ENCODE measurements at regions not wholly inside any gene's neighbourhood (a gene's known extent, or its start where the extent isn't known, plus 50 kb on each side); places are given as distances from the start of the nearest gene placed in this dataset.

DNA sequence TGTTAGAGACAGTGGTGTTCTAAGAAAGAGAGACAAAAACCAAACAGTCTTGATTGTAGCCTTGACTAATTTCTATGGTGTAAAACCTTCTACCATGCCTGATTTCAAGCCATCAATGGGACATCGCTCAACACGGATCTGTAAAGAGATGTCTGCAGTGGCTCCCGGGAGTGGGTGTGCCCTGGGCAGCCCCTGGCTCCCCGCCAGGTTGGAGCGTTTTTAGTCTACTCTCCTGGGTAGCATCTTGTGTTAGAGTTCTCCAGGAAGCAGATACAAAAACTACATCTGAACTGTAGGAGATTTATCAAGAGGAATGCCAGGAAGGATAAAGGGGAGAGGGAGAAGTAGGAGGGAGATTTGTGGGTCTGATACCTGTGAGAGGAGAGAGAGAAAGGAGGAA, 1212.9 kb downstream of the BCL11B start:
- Histone ChIP-seq H2AFZ (ENCODE audit: low read depth, low read length) (no peak overlapping the region), H3K9ac (ENCODE audit: low read length) (no peak overlapping the region), H3K36me3 (ENCODE audit: insufficient read depth, low read length) (no peaks in the 10 kb centered on the region), H3K4me2 (ENCODE audit: low read length) (no peak overlapping the region), H3K9me3 (ENCODE audit: insufficient read depth, low read depth, low read length) (no peaks in the 10 kb centered on the region), H3K27ac (ENCODE audit: low read depth, low read length) (no peak overlapping the region), H3K4me1 (ENCODE audit: insufficient read depth, low read length) (no peaks in the 10 kb centered on the region), H4K20me1 (ENCODE audit: insufficient read depth, low read length) (no peaks in the 10 kb centered on the region), H3K4me3 (ENCODE audit: insufficient read depth, low read depth, low read length) (no peak overlapping the region), H3K79me2 (ENCODE audit: insufficient read depth, low read length) (no peaks in the 10 kb centered on the region), H3K27me3 (ENCODE audit: insufficient read depth, low read length) (no peaks in the 10 kb centered on the region)
- DNase-seq (ENCODE audit: low read depth) (no peak), FAIRE-seq (no peak)
- peaks cover 21% of the 10 kb centered on the region for H3K27me3 Mint-ChIP-seq (ENCODE audit: low read depth, unreplicated experiment)
- H3K27ac Mint-ChIP-seq (ENCODE audit: unreplicated experiment) = no peak overlapping the region
- H3K36me3 Mint-ChIP-seq (ENCODE audit: low read depth, unreplicated experiment) = no peaks in the 10 kb centered on the region
- TF ChIP-seq CTCF (IDR thresholded peaks at IDR 0.05; ENCODE audit: insufficient read depth, low read depth, low read length) (no peak), EZH2 (IDR thresholded peaks at IDR 0.05; ENCODE audit: insufficient read depth, low read length) (no peak)
- no peaks in the 10 kb centered on the region for H3K4me1 Mint-ChIP-seq (ENCODE audit: low read depth, unreplicated experiment)
- no peak overlapping the region for H3K4me3 Mint-ChIP-seq (ENCODE audit: unreplicated experiment)
- H3K9me3 Mint-ChIP-seq (ENCODE audit: unreplicated experiment) = no peaks in the 10 kb centered on the region

DNA sequence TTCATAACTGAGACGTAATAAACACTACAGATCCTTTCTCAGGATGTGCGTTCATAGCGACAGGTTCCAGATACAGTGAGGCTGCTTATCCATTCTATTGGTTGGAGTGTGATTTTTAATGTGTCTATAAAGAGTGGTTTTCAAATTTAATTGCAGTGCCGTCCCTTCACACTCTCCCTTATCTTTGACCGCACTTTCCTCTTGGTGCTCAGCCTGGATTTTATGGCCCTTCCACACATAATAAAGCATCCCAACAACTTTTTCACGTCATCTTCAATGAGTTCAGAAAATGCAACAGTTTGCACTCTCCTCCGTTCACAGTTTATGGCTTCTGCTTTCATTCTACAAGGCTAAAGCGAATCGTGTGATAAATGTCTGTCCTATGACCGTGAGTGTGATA, 1209.9 kb downstream of the BCL11B start:
- H3K9ac ChIP-seq (ENCODE audit: low read length) = no peak overlapping the region
- H3K27me3 Mint-ChIP-seq (ENCODE audit: low read depth, unreplicated experiment) = peaks cover 22% of the 10 kb centered on the region
- H3K9me3 ChIP-seq (ENCODE audit: insufficient read depth, low read depth, low read length) = no peaks in the 10 kb centered on the region
- H3K9me3 Mint-ChIP-seq (ENCODE audit: unreplicated experiment) = no peaks in the 10 kb centered on the region
- FAIRE-seq (no peak), DNase-seq (ENCODE audit: low read depth) (no peak)
- H3K4me3 ChIP-seq (ENCODE audit: insufficient read depth, low read depth, low read length) = no peak overlapping the region
- no peak overlapping the region for H3K27ac Mint-ChIP-seq (ENCODE audit: unreplicated experiment)
- H2AFZ ChIP-seq (ENCODE audit: low read depth, low read length) = no peak overlapping the region
- H3K27ac ChIP-seq (ENCODE audit: low read depth, low read length) = no peak overlapping the region
- H3K4me1 Mint-ChIP-seq (ENCODE audit: low read depth, unreplicated experiment) = no peaks in the 10 kb centered on the region
- H3K79me2 ChIP-seq (ENCODE audit: insufficient read depth, low read length) = no peaks in the 10 kb centered on the region
- H4K20me1 ChIP-seq (ENCODE audit: insufficient read depth, low read length) = no peaks in the 10 kb centered on the region
- no peaks in the 10 kb centered on the region for H3K4me1 ChIP-seq (ENCODE audit: insufficient read depth, low read length)
- no peaks in the 10 kb centered on the region for H3K36me3 ChIP-seq (ENCODE audit: insufficient read depth, low read length)
- H3K4me2 ChIP-seq (ENCODE audit: low read length) = no peak overlapping the region
- TF ChIP-seq CTCF (IDR thresholded peaks at IDR 0.05; ENCODE audit: insufficient read depth, low read depth, low read length) (no peak), EZH2 (IDR thresholded peaks at IDR 0.05; ENCODE audit: insufficient read depth, low read length) (no peak)
- no peaks in the 10 kb centered on the region for H3K36me3 Mint-ChIP-seq (ENCODE audit: low read depth, unreplicated experiment)
- no peak overlapping the region for H3K4me3 Mint-ChIP-seq (ENCODE audit: unreplicated experiment)
- no peaks in the 10 kb centered on the region for H3K27me3 ChIP-seq (ENCODE audit: insufficient read depth, low read length)

DNA sequence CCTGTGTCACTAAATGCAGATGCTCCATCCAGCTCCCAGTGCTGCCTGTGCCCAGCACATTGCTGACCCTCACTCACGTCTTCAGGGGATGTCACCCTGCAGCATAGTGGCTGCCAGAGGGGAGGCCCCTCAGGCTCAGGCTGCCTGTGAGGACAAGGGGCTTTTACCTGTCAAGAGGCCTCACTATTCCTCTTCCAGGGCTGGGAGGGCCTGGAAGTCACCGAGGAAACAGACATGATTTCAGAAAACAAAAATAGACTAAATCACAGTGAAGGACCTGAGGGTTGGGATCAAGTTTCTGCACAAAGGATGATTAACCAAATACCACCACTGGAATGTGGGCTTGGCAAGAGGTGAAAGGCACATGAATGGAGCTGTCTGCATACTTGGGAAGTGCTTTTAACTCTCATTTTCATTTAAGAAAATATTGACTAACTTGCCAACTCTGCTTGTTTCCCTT, 1202.3 kb downstream of the BCL11B start:
- Histone ChIP-seq H3K27ac (ENCODE audit: low read depth, low read length) (no peak overlapping the region), H3K4me1 (ENCODE audit: insufficient read depth, low read length) (peaks cover 7% of the 10 kb centered on the region), H3K9me3 (ENCODE audit: insufficient read depth, low read depth, low read length) (peaks cover 4% of the 10 kb centered on the region), H4K20me1 (ENCODE audit: insufficient read depth, low read length) (no peaks in the 10 kb centered on the region), H3K4me3 (ENCODE audit: insufficient read depth, low read depth, low read length) (no peak overlapping the region), H2AFZ (ENCODE audit: low read depth, low read length) (peak overlapping the region; percentile 24), H3K36me3 (ENCODE audit: insufficient read depth, low read length) (no peaks in the 10 kb centered on the region), H3K9ac (ENCODE audit: low read length) (no peak overlapping the region), H3K27me3 (ENCODE audit: insufficient read depth, low read length) (no peaks in the 10 kb centered on the region), H3K4me2 (ENCODE audit: low read length) (peak overlapping the region; percentile 70), H3K79me2 (ENCODE audit: insufficient read depth, low read length) (no peaks in the 10 kb centered on the region)
- Mint-ChIP-seq H3K27me3 (ENCODE audit: low read depth, unreplicated experiment) (peaks cover 30% of the 10 kb centered on the region), H3K36me3 (ENCODE audit: low read depth, unreplicated experiment) (no peaks in the 10 kb centered on the region), H3K4me3 (ENCODE audit: unreplicated experiment) (no peak overlapping the region), H3K4me1 (ENCODE audit: low read depth, unreplicated experiment) (peaks cover 16% of the 10 kb centered on the region), H3K27ac (ENCODE audit: unreplicated experiment) (peak overlapping the region; percentile 99), H3K9me3 (ENCODE audit: unreplicated experiment) (peaks cover 7% of the 10 kb centered on the region)
- TF ChIP-seq CTCF (IDR thresholded peaks at IDR 0.05; ENCODE audit: insufficient read depth, low read depth, low read length) (no peak), EZH2 (IDR thresholded peaks at IDR 0.05; ENCODE audit: insufficient read depth, low read length) (no peak)
- no peak for FAIRE-seq
- peak; percentile 91 for DNase-seq (ENCODE audit: low read depth)

Measured in astrocyte (in vitro differentiated cells and primary cell).